Endothelial cell of umbilical vein (primary cell): ENCODE measurements at regions not wholly inside any gene's neighbourhood (a gene's known extent, or its start where the extent isn't known, plus 50 kb on each side); places are given as distances from the start of the nearest gene placed in this dataset.

Experiments
- BruUV-seq: library from RNA; stranded (reverse); fragments of 400-500 nt; replicated peaks from 2 replicates; lab custom pipeline; 2021; lab: Mats Ljungman, UMichigan
- CTCF ChIA-PET: fragments of 300-600, 350-600 bp; sonication (Branson Sonifier 250); formaldehyde crosslinking; loops from one replicate; lab custom pipeline; 2021; ENCODE audit warnings: antibody characterized with exemption, inconsistent platforms; lab: Charles Lee
- POLR2A ChIA-PET: fragments of 300-600, 350-600 bp; sonication (Branson Sonifier 250); formaldehyde crosslinking; loops from one replicate; lab custom pipeline; 2021; ENCODE audit warnings: antibody characterized with exemption, inconsistent platforms; lab: Charles Lee
- DNase-seq: peaks from one replicate; pipeline ENCODE4 v3.0.0-alpha.2; 2011; ENCODE audit warnings: low read depth, low spot score
- FAIRE-seq: peaks from 2 replicates; lab custom pipeline; 2011; peaks lifted over from hg19 to GRCh38; lab: Jason Lieb, UNC
- H2AFZ ChIP-seq: 2 replicates; pipeline ENCODE4 v1.6.0; 2012; ENCODE audit warnings: low read depth, low read length, control low read depth, inconsistent platforms
- H3K27ac ChIP-seq: 2 replicates; pipeline ENCODE4 v1.5.1; 2011; ENCODE audit warnings: low read depth, mild to moderate bottlenecking, control low read depth, low read length, moderate library complexity; ENCODE audit not compliant: insufficient read depth
- H3K27me3 ChIP-seq, 2 experiments: 2 replicates each; pipeline versions ENCODE4 v1.6.0 to v1.6.1; 2011; ENCODE audit warnings: low read length in 2 of 2, mixed read lengths in 1 of 2; ENCODE audit not compliant: control insufficient read depth in 2 of 2, insufficient read depth in 2 of 2
- H3K36me3 ChIP-seq, 2 experiments: 2 replicates in 1 of 2; 3 replicates in 1 of 2; pipeline ENCODE4 v1.5.1; 2011; ENCODE audit warnings: low read length in 2 of 2, mild to moderate bottlenecking in 1 of 2, moderate library complexity in 1 of 2; ENCODE audit not compliant: control insufficient read depth in 2 of 2, insufficient read depth in 2 of 2; ENCODE audit errors: extremely low read depth in 1 of 2
- H3K4me1 ChIP-seq: 3 replicates; pipeline ENCODE4 v1.5.1; 2011; ENCODE audit warnings: mild to moderate bottlenecking, low read length; ENCODE audit not compliant: control insufficient read depth, insufficient read depth; ENCODE audit errors: extremely low read depth
- H3K4me2 ChIP-seq: 2 replicates; pipeline ENCODE4 v1.6.1; 2011; ENCODE audit warnings: low read length, control low read depth, mixed read lengths; ENCODE audit not compliant: insufficient read depth
- H3K4me3 ChIP-seq, 3 experiments: fragments of 200-600 bp in 1 of 3; sonication (generic), shearing (Covaris generic) in 1 of 3; replicated peaks in 1 of 3; 2 replicates each; pipeline ENCODE4 v1.5.1; 2011 to 2016; ENCODE audit warnings: control low read depth in 3 of 3, low read length in 3 of 3, mild to moderate bottlenecking in 2 of 3, inconsistent platforms in 1 of 3, low read depth in 1 of 3, moderate library complexity in 1 of 3; ENCODE audit not compliant: insufficient read depth in 1 of 3
- H3K79me2 ChIP-seq: 2 replicates; pipeline ENCODE4 v1.6.0; 2012; ENCODE audit warnings: low read length, inconsistent platforms; ENCODE audit not compliant: control insufficient read depth, insufficient read depth
- H3K9ac ChIP-seq: replicated peaks from 2 replicates; pipeline ENCODE3; 2011; ENCODE audit warnings: low read length, control low read depth; ENCODE audit not compliant: insufficient read depth; ENCODE audit errors: extremely low read depth
- H3K9me1 ChIP-seq: replicated peaks from 3 replicates; pipeline ENCODE4 v1.6.0; 2011; ENCODE audit warnings: mild to moderate bottlenecking, low read length; ENCODE audit not compliant: control insufficient read depth, insufficient read depth; ENCODE audit errors: extremely low read depth
- H3K9me3 ChIP-seq: replicated peaks from 2 replicates; pipeline ENCODE4 v1.5.1; 2012; ENCODE audit warnings: low read length, inconsistent platforms; ENCODE audit not compliant: control insufficient read depth, insufficient read depth
- H4K20me1 ChIP-seq: replicated peaks from 2 replicates; pipeline ENCODE3; 2011; ENCODE audit warnings: mild to moderate bottlenecking, low read length; ENCODE audit not compliant: control insufficient read depth, insufficient read depth; ENCODE audit errors: extremely low read depth
- EZH2 ChIP-seq: IDR thresholded peaks from 2 replicates; pipeline ENCODE4 v1.6.1; 2012; ENCODE audit warnings: borderline replicate concordance, low read depth, mild to moderate bottlenecking, moderate library complexity, low read length, inconsistent platforms; ENCODE audit not compliant: severe bottlenecking
- FOS ChIP-seq: IDR thresholded peaks from 2 replicates; pipeline ENCODE4 v1.6.1; 2011; ENCODE audit warnings: mild to moderate bottlenecking, low read length, moderate library complexity, borderline replicate concordance; ENCODE audit not compliant: insufficient read depth
- GATA2 ChIP-seq: IDR thresholded peaks from 2 replicates; pipeline ENCODE4 v1.7.0; 2011; ENCODE audit warnings: low read depth, mild to moderate bottlenecking, moderate library complexity, mixed read lengths, low read length; ENCODE audit not compliant: insufficient read length, insufficient read depth
- JUN ChIP-seq: IDR thresholded peaks from 2 replicates; pipeline ENCODE4 v1.6.1; 2011; ENCODE audit warnings: borderline replicate concordance, low read depth; ENCODE audit not compliant: insufficient read length, insufficient read depth
- MYC ChIP-seq: IDR thresholded peaks from one replicate; pipeline ENCODE4 v1.6.1; 2011; ENCODE audit warnings: mild to moderate bottlenecking, low read depth, low read length
- POLR2A ChIP-seq: IDR thresholded peaks from 2 replicates; pipeline ENCODE4 v1.6.1; 2012; ENCODE audit warnings: low read depth, mild to moderate bottlenecking, control low read depth, low read length
- POLR2AphosphoS5 ChIP-seq: IDR thresholded peaks from 2 replicates; pipeline ENCODE4 v1.6.1; 2012; ENCODE audit warnings: low read depth, mild to moderate bottlenecking, control low read depth, low read length, moderate library complexity; ENCODE audit not compliant: insufficient read depth
- dilution Hi-C: fragments of 300-500 bp; cut with MboI; formaldehyde crosslinking; loops from one replicate; pipeline ENCODE4 v1.15.0; 2019; ENCODE audit warnings: low sequenced_read_pairs; ENCODE audit not compliant: extremely low pct_ligation_motif_present
- intact Hi-C: fragments of 100-400 bp; cut with micrococcal nuclease; formaldehyde crosslinking; loops from one replicate; pipeline ENCODE4 v1.10.0; 2022
- TF ChIP-seq, protein P1 (sequence below): IDR thresholded peaks from 2 replicates; pipeline ENCODE4 v1.6.1; 2011; ENCODE audit not compliant: insufficient read depth, insufficient read length
- TF ChIP-seq, protein P2 (sequence below), 2 donors: IDR thresholded peaks; 1 replicate in 1 of 2; 2 replicates in 1 of 2; pipeline ENCODE4 v1.5.1; 2011; ENCODE audit warnings: low read length in 2 of 2, mild to moderate bottlenecking in 2 of 2, moderate library complexity in 2 of 2, control low read depth in 1 of 2, inconsistent platforms in 1 of 2, low read depth in 1 of 2; ENCODE audit not compliant: insufficient read depth in 1 of 2; ENCODE audit errors: extremely low read depth in 1 of 2

DNA sequence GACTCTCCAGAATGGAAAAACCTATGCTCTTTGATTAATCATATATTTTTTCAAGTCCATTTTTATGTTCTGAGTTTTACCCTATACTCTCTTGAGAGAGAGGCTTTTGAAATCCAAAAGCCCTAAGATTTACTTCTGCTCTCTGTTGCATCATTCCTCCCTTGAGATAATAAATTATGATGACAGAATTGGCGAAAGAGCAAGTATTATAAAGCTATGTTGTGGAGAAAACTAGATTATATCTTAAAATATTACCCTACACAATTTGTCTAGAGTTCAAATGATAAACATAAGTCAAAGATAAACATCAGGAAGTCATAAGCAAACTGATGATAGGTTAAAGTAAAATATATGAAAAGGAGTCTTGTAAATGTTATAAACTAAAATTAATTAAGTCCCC is 293.4 kb upstream of the MME start:
- intact Hi-C loops (no loop called here), dilution Hi-C loops (no loop called here)
- BruUV-seq = no TSS peak
- H3K36me3 ChIP-seq = no peaks in the 10 kb centered on the region
- H3K9me1 ChIP-seq = no peaks in the 10 kb centered on the region
- POLR2A ChIA-PET = no interaction called here
- FAIRE-seq (no peak), DNase-seq (no peak)
- no peak overlapping the region for H3K9ac ChIP-seq
- no peaks in the 10 kb centered on the region for H3K79me2 ChIP-seq
- H3K4me3 ChIP-seq = no peak overlapping the region
- H3K27ac ChIP-seq = no peak overlapping the region
- CTCF ChIA-PET = no interaction called here
- H3K4me2 ChIP-seq = no peak overlapping the region
- no peak overlapping the region for H2AFZ ChIP-seq
- no peaks in the 10 kb centered on the region for H3K27me3 ChIP-seq
- no peak for TF ChIP-seq MYC
- H3K9me3 ChIP-seq = no peaks in the 10 kb centered on the region
- no peaks in the 10 kb centered on the region for H3K4me1 ChIP-seq
- no peaks in the 10 kb centered on the region for H4K20me1 ChIP-seq

DNA sequence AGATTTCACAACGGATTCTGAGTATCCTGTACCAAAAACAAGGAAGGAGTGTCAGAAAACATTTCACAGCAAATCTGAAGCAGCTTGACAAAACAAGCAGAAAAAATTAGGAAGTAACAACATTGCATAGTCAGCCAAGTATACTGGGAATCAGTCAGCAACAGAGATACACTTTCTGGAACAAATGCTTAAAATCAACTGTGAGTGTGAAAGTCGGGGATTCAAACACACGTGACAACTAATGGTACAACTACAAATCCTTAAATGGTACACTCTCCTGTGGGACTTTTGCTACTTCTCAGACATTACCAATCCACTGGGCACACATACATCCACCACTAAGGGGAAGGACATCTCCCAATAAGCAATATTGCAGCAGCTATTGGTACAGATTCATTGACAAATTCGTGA is 296.6 kb upstream of the MME start:
- H3K27me3 ChIP-seq = no peaks in the 10 kb centered on the region
- H3K4me1 ChIP-seq = no peaks in the 10 kb centered on the region
- H4K20me1 ChIP-seq = no peaks in the 10 kb centered on the region
- H3K79me2 ChIP-seq = no peaks in the 10 kb centered on the region
- intact Hi-C loops = no loop called here
- no peak overlapping the region for H3K9ac ChIP-seq
- ChIA-PET POLR2A (no interaction called here), CTCF (no interaction called here)
- no peaks in the 10 kb centered on the region for H3K36me3 ChIP-seq
- H3K9me3 ChIP-seq = no peaks in the 10 kb centered on the region
- H3K27ac ChIP-seq = no peak overlapping the region
- H2AFZ ChIP-seq = no peak overlapping the region
- DNase-seq (no peak), FAIRE-seq (peak; percentile 24)
- BruUV-seq = no TSS peak
- dilution Hi-C loops = no loop called here
- no peaks in the 10 kb centered on the region for H3K9me1 ChIP-seq
- H3K4me2 ChIP-seq = no peak overlapping the region
- H3K4me3 ChIP-seq = no peak overlapping the region
- TF ChIP-seq MYC (no peak), FOS (no peak), EZH2 (no peak), GATA2 (no peak), POLR2A (no peak), JUN (no peak), POLR2AphosphoS5 (no peak)
- TF ChIP-seq, protein P1, sequence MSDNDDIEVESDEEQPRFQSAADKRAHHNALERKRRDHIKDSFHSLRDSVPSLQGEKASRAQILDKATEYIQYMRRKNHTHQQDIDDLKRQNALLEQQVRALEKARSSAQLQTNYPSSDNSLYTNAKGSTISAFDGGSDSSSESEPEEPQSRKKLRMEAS = no peak
- TF ChIP-seq, protein P2, sequence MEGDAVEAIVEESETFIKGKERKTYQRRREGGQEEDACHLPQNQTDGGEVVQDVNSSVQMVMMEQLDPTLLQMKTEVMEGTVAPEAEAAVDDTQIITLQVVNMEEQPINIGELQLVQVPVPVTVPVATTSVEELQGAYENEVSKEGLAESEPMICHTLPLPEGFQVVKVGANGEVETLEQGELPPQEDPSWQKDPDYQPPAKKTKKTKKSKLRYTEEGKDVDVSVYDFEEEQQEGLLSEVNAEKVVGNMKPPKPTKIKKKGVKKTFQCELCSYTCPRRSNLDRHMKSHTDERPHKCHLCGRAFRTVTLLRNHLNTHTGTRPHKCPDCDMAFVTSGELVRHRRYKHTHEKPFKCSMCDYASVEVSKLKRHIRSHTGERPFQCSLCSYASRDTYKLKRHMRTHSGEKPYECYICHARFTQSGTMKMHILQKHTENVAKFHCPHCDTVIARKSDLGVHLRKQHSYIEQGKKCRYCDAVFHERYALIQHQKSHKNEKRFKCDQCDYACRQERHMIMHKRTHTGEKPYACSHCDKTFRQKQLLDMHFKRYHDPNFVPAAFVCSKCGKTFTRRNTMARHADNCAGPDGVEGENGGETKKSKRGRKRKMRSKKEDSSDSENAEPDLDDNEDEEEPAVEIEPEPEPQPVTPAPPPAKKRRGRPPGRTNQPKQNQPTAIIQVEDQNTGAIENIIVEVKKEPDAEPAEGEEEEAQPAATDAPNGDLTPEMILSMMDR (IDR thresholded peaks at IDR 0.05; ENCODE audit: extremely low read depth in 1 of 2, insufficient read depth in 1 of 2, low read depth in 1 of 2, low read length in 2 of 2) = no peak
